RWPE2 (cell line): ENCODE measurements at regions not wholly inside any gene's neighbourhood (a gene's known extent, or its start where the extent isn't known, plus 50 kb on each side); places are given as distances from the start of the nearest gene placed in this dataset.

Experiments
- ATAC-seq: fragments of 200-7000 bp; cut with Tn5 transposase; 3 replicates; pipeline ENCODE4 v1.9.1; 2021; ENCODE audit warnings: low read depth
- DNase-seq: peaks from one replicate; pipeline ENCODE4 v3.0.0-alpha.2; 2020; ENCODE audit warnings: low spot score
- H3K27ac ChIP-seq: fragments of 450-650 bp; 2 replicates; pipeline ENCODE4 v1.5.1; 2017; ENCODE audit warnings: mild to moderate bottlenecking; ENCODE audit not compliant: poor library complexity, severe bottlenecking
- H3K27me3 ChIP-seq: fragments of 250-450 bp; sonication (Bioruptor Pico); 2 replicates; pipeline ENCODE4 v1.5.1; 2021; ENCODE audit warnings: mild to moderate bottlenecking, moderate library complexity; ENCODE audit not compliant: insufficient read depth, poor library complexity, severe bottlenecking
- H3K36me3 ChIP-seq: fragments of 250-450 bp; sonication (Bioruptor Pico); 2 replicates; pipeline ENCODE4 v1.5.1; 2020; ENCODE audit warnings: low read depth, mild to moderate bottlenecking, moderate library complexity
- H3K4me1 ChIP-seq: fragments of 250-450 bp; sonication (Bioruptor Pico); 2 replicates; pipeline ENCODE4 v1.5.1; 2021; ENCODE audit warnings: mild to moderate bottlenecking, moderate library complexity; ENCODE audit not compliant: insufficient read depth, poor library complexity, severe bottlenecking
- H3K4me3 ChIP-seq: fragments of 250-450 bp; sonication (Bioruptor Pico); 2 replicates; pipeline ENCODE4 v1.5.1; 2021; ENCODE audit warnings: mild to moderate bottlenecking, moderate library complexity; ENCODE audit not compliant: severe bottlenecking
- H3K9me3 ChIP-seq: fragments of 250-450 bp; sonication (Bioruptor Pico); 2 replicates; pipeline ENCODE4 v1.5.1; 2021; ENCODE audit warnings: mild to moderate bottlenecking, moderate library complexity; ENCODE audit not compliant: severe bottlenecking
- TF ChIP-seq, protein P1 (sequence below): fragments of 450-650 bp; IDR thresholded peaks from one replicate; pipeline ENCODE4 v1.5.1; 2017; ENCODE audit warnings: mild to moderate bottlenecking, moderate library complexity; ENCODE audit not compliant: poor library complexity, severe bottlenecking

DNA sequence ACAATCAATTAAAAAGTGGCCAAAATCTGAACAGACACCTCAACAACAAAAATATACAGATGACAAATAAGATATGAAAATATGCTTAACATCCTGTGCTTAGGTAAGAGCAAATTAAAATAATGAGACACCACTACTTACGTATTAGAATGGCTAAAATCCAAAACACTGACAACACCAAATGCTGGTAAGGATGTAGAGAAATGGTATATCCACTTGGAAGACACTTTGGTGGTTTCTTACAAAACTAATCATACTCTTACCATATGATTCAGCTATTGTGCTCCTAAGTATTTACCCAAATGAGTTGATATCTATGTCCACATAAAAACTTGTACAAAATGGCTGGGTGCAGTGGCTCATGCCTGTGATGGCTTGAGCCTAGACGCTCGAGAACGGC is 51.7 kb upstream of the ZNF599 start:
- H3K4me3 ChIP-seq: no peak overlapping the region
- TF ChIP-seq, protein P1, sequence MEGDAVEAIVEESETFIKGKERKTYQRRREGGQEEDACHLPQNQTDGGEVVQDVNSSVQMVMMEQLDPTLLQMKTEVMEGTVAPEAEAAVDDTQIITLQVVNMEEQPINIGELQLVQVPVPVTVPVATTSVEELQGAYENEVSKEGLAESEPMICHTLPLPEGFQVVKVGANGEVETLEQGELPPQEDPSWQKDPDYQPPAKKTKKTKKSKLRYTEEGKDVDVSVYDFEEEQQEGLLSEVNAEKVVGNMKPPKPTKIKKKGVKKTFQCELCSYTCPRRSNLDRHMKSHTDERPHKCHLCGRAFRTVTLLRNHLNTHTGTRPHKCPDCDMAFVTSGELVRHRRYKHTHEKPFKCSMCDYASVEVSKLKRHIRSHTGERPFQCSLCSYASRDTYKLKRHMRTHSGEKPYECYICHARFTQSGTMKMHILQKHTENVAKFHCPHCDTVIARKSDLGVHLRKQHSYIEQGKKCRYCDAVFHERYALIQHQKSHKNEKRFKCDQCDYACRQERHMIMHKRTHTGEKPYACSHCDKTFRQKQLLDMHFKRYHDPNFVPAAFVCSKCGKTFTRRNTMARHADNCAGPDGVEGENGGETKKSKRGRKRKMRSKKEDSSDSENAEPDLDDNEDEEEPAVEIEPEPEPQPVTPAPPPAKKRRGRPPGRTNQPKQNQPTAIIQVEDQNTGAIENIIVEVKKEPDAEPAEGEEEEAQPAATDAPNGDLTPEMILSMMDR: no peak
- H3K27me3 ChIP-seq: peaks cover 3% of the 10 kb centered on the region
- H3K27ac ChIP-seq: no peak overlapping the region
- ATAC-seq (no peak), DNase-seq (no peak)
- no peaks in the 10 kb centered on the region for H3K4me1 ChIP-seq
- H3K9me3 ChIP-seq: peaks cover 2% of the 10 kb centered on the region
- H3K36me3 ChIP-seq: no peaks in the 10 kb centered on the region
